Testis (tissue), 2 donors: ENCODE measurements at regions not wholly inside any gene's neighbourhood (a gene's known extent, or its start where the extent isn't known, plus 50 kb on each side); places are given as distances from the start of the nearest gene placed in this dataset.
"Not testable (repeated sequence)": the region's sequence is repeated elsewhere in the genome, so short reads cannot be mapped to it uniquely, and the experiment has no call there.

Experiments
- DNase-seq: peaks from one replicate; pipeline ENCODE4 v3.0.0-alpha.2; 2019
- H3K27ac ChIP-seq, 2 donors: fragments of 200-600 bp; sonication (generic); one replicate each; pipeline ENCODE4 v1.5.1; 2019
- H3K27me3 ChIP-seq: fragments of 200-600 bp; sonication (generic); one replicate; pipeline ENCODE4 v1.5.1; 2019
- H3K36me3 ChIP-seq: fragments of 200-600 bp; sonication (generic); one replicate; pipeline ENCODE4 v1.5.1; 2017; ENCODE audit warnings: low read depth; ENCODE audit errors: missing control alignments
- H3K4me1 ChIP-seq: fragments of 200-600 bp; sonication (generic); one replicate; pipeline ENCODE4 v1.5.1; 2019
- H3K4me3 ChIP-seq, 2 donors: fragments of 200-600 bp; sonication (generic); one replicate each; pipeline ENCODE4 v1.5.1; 2017 to 2019
- H3K9me3 ChIP-seq: fragments of 200-600 bp; sonication (generic); one replicate; pipeline ENCODE4 v1.5.1; 2017
- POLR2A ChIP-seq: fragments of 450-650 bp; IDR thresholded peaks from one replicate; pipeline ENCODE4 v1.6.1; 2017; ENCODE audit warnings: antibody characterized with exemption, mild to moderate bottlenecking, moderate library complexity
- WGBS, 2 donors: methylation state at CpG; one replicate each; pipeline ENCODE4 v1.1.5; 2018; 5-methylcytosine and 5-hydroxymethylcytosine counted together
- intact Hi-C: fragments of 100-400 bp; cut with DNase I; formaldehyde crosslinking; loops from one replicate; pipeline ENCODE4 v1.15.1; 2023; ENCODE audit warnings: low total_unique reads
- TF ChIP-seq, protein P1 (sequence below), 3 experiments: fragments of 450-650 bp in 2 of 3; fragments of 200-600 bp in 1 of 3; sonication (generic) in 1 of 3; IDR thresholded peaks; one replicate each; pipeline ENCODE4 v1.5.1; 2016 to 2019; ENCODE audit warnings: antibody characterized with exemption in 3 of 3, mild to moderate bottlenecking in 2 of 3, moderate library complexity in 1 of 3

DNA sequence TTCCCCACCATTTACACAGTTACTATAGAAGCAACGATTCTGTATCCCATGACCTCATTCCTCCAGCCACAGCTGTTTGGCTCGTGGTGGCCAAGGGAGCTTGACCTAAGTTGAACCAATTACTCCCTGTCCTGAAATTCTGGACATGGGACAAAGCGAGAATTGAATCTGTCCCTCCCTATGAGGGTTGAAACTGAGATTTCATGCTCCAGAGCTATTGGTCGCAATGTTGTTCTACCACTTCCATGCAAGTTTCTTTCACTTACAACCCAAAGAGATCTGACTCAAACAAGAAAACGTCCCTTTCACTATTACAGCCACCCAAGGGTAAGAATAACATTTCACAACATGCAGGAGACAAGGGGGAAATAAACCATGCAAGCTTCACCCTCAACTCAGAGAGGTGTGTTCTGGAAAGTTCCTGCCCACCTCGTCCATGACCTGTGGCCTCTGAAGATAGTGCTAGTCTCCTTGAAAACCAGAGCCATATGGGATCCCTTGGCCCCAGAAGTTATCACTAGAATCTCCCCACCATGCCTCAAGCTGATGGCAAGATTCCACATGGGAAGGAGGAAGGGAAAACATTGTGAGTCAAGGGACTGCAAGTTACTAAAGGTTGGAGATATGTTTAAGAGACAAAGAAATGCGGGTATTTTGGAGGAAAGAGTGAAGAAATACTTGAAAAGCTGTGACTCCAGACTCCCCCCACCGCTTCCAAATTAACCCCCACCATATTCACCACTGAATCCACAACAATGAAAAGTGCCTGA is 74.5 kb upstream of the SRSF6 start:
- Histone ChIP-seq H3K4me1 (peaks cover under 1% of the 10 kb centered on the region), H3K36me3 (no peaks in the 10 kb centered on the region), H3K9me3 (no peaks in the 10 kb centered on the region), H3K27ac (no peak overlapping the region), H3K4me3 (no peak overlapping the region), H3K27me3 (no peaks in the 10 kb centered on the region)
- 66 to 67% methylated on average over 8 of the region's 8 CpGs for WGBS, 2 donors
- TF ChIP-seq, protein P1, sequence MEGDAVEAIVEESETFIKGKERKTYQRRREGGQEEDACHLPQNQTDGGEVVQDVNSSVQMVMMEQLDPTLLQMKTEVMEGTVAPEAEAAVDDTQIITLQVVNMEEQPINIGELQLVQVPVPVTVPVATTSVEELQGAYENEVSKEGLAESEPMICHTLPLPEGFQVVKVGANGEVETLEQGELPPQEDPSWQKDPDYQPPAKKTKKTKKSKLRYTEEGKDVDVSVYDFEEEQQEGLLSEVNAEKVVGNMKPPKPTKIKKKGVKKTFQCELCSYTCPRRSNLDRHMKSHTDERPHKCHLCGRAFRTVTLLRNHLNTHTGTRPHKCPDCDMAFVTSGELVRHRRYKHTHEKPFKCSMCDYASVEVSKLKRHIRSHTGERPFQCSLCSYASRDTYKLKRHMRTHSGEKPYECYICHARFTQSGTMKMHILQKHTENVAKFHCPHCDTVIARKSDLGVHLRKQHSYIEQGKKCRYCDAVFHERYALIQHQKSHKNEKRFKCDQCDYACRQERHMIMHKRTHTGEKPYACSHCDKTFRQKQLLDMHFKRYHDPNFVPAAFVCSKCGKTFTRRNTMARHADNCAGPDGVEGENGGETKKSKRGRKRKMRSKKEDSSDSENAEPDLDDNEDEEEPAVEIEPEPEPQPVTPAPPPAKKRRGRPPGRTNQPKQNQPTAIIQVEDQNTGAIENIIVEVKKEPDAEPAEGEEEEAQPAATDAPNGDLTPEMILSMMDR (IDR thresholded peaks at IDR 0.05): no peak
- intact Hi-C loops: no loop called here
- DNase-seq: no peak

DNA sequence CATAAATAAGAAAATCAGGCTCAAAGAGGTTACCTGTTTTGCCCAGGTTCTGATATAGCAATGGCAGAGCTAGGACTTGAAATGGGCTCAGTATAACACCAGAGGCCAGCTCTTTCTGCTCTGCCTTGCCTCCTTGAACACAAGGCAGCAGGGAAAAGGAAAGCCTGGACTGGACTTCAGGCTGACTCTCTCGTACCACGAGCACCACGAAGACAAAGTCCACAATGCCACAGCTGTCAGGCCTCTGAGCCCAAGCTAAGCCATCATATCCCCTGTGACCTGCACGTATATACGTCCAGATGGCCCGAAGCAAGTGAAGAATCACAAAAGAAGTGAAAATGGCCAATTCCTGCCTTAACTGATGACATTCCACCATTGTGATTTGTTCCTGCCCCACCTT is 75.6 kb upstream of the SRSF6 start:
- H3K36me3 ChIP-seq, H3K9me3 ChIP-seq, H3K27ac ChIP-seq, DNase-seq, intact Hi-C loops, H3K4me3 ChIP-seq, H3K27me3 ChIP-seq, H3K4me1 ChIP-seq: not testable (repeated sequence)
- WGBS, 2 donors: 90 to 92% methylated on average over 6 of the region's 6 CpGs

DNA sequence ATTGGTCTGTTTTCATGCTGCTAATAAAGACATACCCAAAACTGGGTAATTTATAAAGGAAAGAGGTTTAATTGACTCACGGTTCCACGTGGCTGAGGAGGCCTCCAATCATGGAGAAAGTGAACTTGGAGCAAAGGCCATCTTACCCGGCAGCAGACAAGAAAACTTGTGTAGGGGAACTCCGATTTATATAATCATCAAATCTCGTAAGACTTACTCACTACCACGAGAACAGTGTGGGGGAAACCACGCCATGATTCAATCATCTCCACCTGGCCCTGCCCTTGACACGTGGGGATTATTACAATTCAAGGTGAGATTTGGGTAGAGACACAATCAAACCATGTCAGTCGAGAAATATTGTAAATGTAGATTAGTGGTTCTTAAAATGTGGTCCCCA is 76.2 kb upstream of the SRSF6 start:
- DNase-seq, H3K27ac ChIP-seq, H3K4me1 ChIP-seq, H3K4me3 ChIP-seq, intact Hi-C loops, H3K27me3 ChIP-seq, H3K36me3 ChIP-seq, H3K9me3 ChIP-seq: not testable (repeated sequence)
- 83 to 84% methylated on average over 9 of the region's 9 CpGs for WGBS, 2 donors

DNA sequence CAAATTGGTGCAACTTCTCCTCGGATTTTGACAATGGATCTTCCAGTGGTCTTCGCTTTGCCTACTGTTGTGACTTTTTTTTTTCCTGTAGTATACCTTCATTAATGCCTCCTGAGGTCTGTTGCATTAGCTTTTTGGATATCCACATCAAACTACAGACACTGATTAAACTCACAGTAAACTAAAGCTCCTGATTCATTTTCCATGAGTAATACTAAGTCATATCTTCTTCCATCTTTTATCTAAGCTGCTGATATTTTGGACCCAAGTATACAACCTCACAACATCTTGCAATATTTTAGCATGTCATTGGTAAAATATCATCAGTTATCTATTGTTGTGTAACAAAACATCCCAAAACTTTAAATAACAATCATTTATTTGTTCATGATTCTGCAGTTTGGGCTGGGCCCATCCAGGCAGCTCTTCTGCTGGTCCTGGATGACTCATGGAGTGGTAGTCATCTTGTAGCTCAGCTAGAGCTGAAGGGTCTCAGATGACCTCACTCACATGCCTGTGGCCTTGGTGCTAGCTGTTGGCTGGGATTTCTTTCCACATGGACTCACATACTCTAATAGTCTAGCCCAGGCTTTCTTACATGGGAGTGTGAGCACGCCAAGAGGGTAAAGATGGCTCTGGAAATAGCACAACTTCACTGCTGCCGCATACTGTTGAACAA is 78.3 kb upstream of the SRSF6 start:
- TF ChIP-seq POLR2A: no peak
- TF ChIP-seq, protein P1 (IDR thresholded peaks at IDR 0.05): no peak
- Histone ChIP-seq H3K27me3 (no peaks in the 10 kb centered on the region), H3K36me3 (no peaks in the 10 kb centered on the region), H3K4me3 (no peak overlapping the region), H3K9me3 (no peaks in the 10 kb centered on the region), H3K4me1 (no peaks in the 10 kb centered on the region), H3K27ac (no peak overlapping the region)
- DNase-seq: no peak
- intact Hi-C loops: no loop called here
- WGBS, 2 donors: 90 to 92% methylated on average over 4 of the region's 4 CpGs

DNA sequence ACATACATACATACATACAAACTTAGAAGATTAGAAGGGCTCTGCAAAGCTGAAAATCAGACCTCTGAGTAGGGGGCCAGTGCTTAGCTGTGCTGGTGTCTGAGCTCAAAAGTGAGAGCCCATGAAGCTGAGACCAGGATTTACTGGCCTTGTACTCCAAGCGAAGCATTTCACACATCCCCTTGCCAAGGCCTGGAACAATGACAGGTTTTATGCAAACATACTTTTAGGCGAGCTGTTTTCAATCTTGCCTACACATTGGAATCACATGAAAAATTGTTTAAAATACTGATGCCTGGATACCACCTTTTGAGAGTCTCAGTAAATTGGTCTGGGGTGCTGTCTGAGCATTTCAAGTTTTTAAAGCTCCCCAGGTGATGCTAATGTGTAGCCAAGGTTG is 80.9 kb upstream of the SRSF6 start:
- Histone ChIP-seq H3K36me3 (no peaks in the 10 kb centered on the region), H3K9me3 (no peaks in the 10 kb centered on the region), H3K4me3 (no peak overlapping the region), H3K27me3 (no peaks in the 10 kb centered on the region), H3K4me1 (no peaks in the 10 kb centered on the region), H3K27ac (no peak overlapping the region)
- intact Hi-C loops: no loop called here
- no peak for TF ChIP-seq POLR2A
- TF ChIP-seq, protein P1 (IDR thresholded peaks at IDR 0.05): no peak
- 54 to 65% methylated on average over 2 of the region's 2 CpGs for WGBS, 2 donors
- no peak for DNase-seq

DNA sequence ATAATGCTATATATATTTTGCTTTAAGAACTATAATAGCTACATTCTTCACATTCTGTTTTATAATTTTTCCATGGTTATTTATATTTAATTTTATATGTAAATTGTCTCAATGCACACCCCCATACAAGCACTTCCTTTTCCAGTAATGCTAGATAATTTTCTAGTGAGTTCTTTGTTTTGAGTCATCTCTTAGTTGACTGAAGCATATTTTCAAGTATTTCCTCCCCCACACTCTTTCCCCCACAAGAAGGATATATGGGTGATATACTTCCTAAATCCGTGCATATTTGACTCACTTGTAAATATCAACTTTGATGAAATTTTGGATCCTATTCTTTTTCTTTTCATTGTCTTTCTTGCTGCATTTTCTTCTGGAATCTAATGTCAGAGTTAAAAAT is 82.1 kb upstream of the SRSF6 start:
- 39 to 45% methylated on average over 1 of the region's 1 CpG for WGBS, 2 donors
- Histone ChIP-seq H3K27me3 (no peaks in the 10 kb centered on the region), H3K36me3 (no peaks in the 10 kb centered on the region), H3K27ac (no peak overlapping the region), H3K4me3 (no peak overlapping the region), H3K9me3 (no peaks in the 10 kb centered on the region), H3K4me1 (no peaks in the 10 kb centered on the region)
- TF ChIP-seq, protein P1 (IDR thresholded peaks at IDR 0.05): no peak
- TF ChIP-seq POLR2A: no peak
- DNase-seq: no peak
- intact Hi-C loops: no loop called here
